Type B pancreatic cell (in vitro differentiated cells): ENCODE measurements at regions not wholly inside any gene's neighbourhood (a gene's known extent, or its start where the extent isn't known, plus 50 kb on each side); places are given as distances from the start of the nearest gene placed in this dataset.

ENCODE experiments used
- DNase-seq: peaks from one replicate; pipeline ENCODE4 v3.0.0; 2021; ENCODE audit warnings: mixed read lengths; ENCODE audit not compliant: unreplicated experiment; ENCODE audit errors: extremely low spot score
- H3K27ac Mint-ChIP-seq: 2 replicates; pipeline ENCODE4 v1.8.0; 2021; ENCODE audit warnings: mild to moderate bottlenecking, mixed read lengths
- H3K27me3 Mint-ChIP-seq: 2 replicates; pipeline ENCODE4 v1.8.0; 2021; ENCODE audit warnings: mixed read lengths
- H3K36me3 Mint-ChIP-seq: 2 replicates; pipeline ENCODE4 v1.8.0; 2021; ENCODE audit warnings: mixed read lengths
- H3K4me1 Mint-ChIP-seq: one replicate; pipeline ENCODE4 v1.8.0; 2021; ENCODE audit warnings: mixed read lengths; ENCODE audit not compliant: unreplicated experiment
- H3K4me3 Mint-ChIP-seq: 2 replicates; pipeline ENCODE4 v1.8.0; 2021; ENCODE audit warnings: mild to moderate bottlenecking, mixed read lengths
- H3K9me3 Mint-ChIP-seq: 2 replicates; pipeline ENCODE4 v1.8.0; 2021; ENCODE audit warnings: mixed read lengths
- CTCF ChIP-seq: fragments of 200-600 bp; sonication (generic); conservative IDR thresholded peaks from 2 replicates; pipeline ENCODE4 v1.5.0; 2021; ENCODE audit warnings: antibody characterized with exemption, mild to moderate bottlenecking

- Mint-ChIP-seq H3K4me3 (no peak overlapping the region), H3K36me3 (no peaks in the 10 kb centered on the region), H3K27me3 (peaks cover 7% of the 10 kb centered on the region), H3K4me1 (no peaks in the 10 kb centered on the region), H3K27ac (no peak overlapping the region), H3K9me3 (no peaks in the 10 kb centered on the region)
- no peak for DNase-seq
- TF ChIP-seq CTCF, result no peak
These were observed 284.5 kb downstream of the SEC23A start for GRCh38 chr14:38818555-38818954.

- H3K36me3 Mint-ChIP-seq, result peaks cover 3% of the 10 kb centered on the region
- DNase-seq, result no peak
- H3K9me3 Mint-ChIP-seq, result no peaks in the 10 kb centered on the region
- H3K4me1 Mint-ChIP-seq, result no peaks in the 10 kb centered on the region
- H3K27me3 Mint-ChIP-seq, result no peaks in the 10 kb centered on the region
- H3K27ac Mint-ChIP-seq, result peak overlapping the region; percentile 73
- no peak overlapping the region for H3K4me3 Mint-ChIP-seq
- peak; percentile 28 for TF ChIP-seq CTCF
These were observed 294.1 kb downstream of the SEC23A start for GRCh38 chr14:38808734-38809455.

GRCh38 chr14:38799671-38800070 is 303.4 kb downstream of the SEC23A start:
- peaks cover 7% of the 10 kb centered on the region for H3K9me3 Mint-ChIP-seq
- no peak for TF ChIP-seq CTCF
- no peak overlapping the region for H3K4me3 Mint-ChIP-seq
- no peak overlapping the region for H3K27ac Mint-ChIP-seq
- H3K36me3 Mint-ChIP-seq, result no peaks in the 10 kb centered on the region
- H3K27me3 Mint-ChIP-seq, result no peaks in the 10 kb centered on the region
- no peaks in the 10 kb centered on the region for H3K4me1 Mint-ChIP-seq
- DNase-seq, result no peak

- H3K4me3 Mint-ChIP-seq, result no peak overlapping the region
- H3K4me1 Mint-ChIP-seq, result no peaks in the 10 kb centered on the region
- TF ChIP-seq CTCF, result no peak
- H3K27me3 Mint-ChIP-seq, result no peaks in the 10 kb centered on the region
- no peaks in the 10 kb centered on the region for H3K36me3 Mint-ChIP-seq
- DNase-seq, result no peak
- no peak overlapping the region for H3K27ac Mint-ChIP-seq
- peaks cover 7% of the 10 kb centered on the region for H3K9me3 Mint-ChIP-seq
These were observed 308.4 kb downstream of the SEC23A start for GRCh38 chr14:38794677-38795076.

GRCh38 chr14:38791862-38792261 is 311.2 kb downstream of the SEC23A start:
- no peak for DNase-seq
- TF ChIP-seq CTCF, result no peak
- Mint-ChIP-seq H3K36me3 (no peaks in the 10 kb centered on the region), H3K4me3 (no peak overlapping the region), H3K27ac (no peak overlapping the region), H3K27me3 (no peaks in the 10 kb centered on the region), H3K4me1 (no peaks in the 10 kb centered on the region), H3K9me3 (no peaks in the 10 kb centered on the region)
